ENCODE measurements at regions not wholly inside any gene's neighbourhood (a gene's known extent, or its start where the extent isn't known, plus 50 kb on each side); places are given as distances from the start of the nearest gene placed in this dataset.
A peak's percentile ranks its signal among the peaks of the same experiment; 100 is the strongest.

DNA sequence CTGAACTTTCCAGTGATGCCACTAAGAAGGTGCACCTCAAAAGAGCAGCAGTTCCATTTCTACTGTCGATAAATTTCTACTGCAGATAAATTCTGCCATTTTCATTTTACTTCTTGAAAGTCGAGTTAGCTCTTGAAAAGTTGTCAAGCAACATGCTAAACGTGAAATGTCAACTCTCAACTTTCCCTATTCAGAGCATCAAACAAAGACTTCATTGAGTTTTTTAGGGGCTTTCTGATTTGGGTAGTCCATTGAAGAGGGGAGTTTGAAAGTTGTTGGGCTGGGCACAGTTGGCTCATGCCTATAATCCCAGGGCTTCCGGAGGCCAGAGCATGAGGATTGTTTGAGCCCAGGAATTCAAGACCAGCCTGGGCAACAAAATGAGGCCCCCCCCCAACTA lies 59.4 kb upstream of the SYNE2 start:
- Histone ChIP-seq H3K9me3 (ENCODE audit: control insufficient read depth, insufficient read depth, low read depth, low read length) (no peaks in the 10 kb centered on the region), H3K36me3 (ENCODE audit: control insufficient read depth, insufficient read depth, low read length) (no peaks in the 10 kb centered on the region), H2AFZ (ENCODE audit: low read length) (no peak overlapping the region), H3K27ac (ENCODE audit: insufficient read depth, low read length) (no peak overlapping the region), H4K20me1 (ENCODE audit: control insufficient read depth, extremely low read depth, insufficient read depth, low read length) (no peaks in the 10 kb centered on the region), H3K4me1 (ENCODE audit: control insufficient read depth, extremely low read depth, insufficient read depth, low read length) (no peaks in the 10 kb centered on the region), H3K4me2 (ENCODE audit: extremely low read depth, insufficient read depth, low read length) (no peak overlapping the region), H3K9ac (ENCODE audit: insufficient read depth, low read length) (no peak overlapping the region), H3K4me3 (replicated peaks in 1 of 4; ENCODE audit: control extremely low read depth in 1 of 4, insufficient read depth in 1 of 4, low read depth in 3 of 4, low read length in 4 of 4) (no peak overlapping the region), H3K27me3 (ENCODE audit: control insufficient read depth, insufficient read depth, low read length) (no peaks in the 10 kb centered on the region), H3K79me2 (ENCODE audit: control insufficient read depth, insufficient read depth, low read length) (no peaks in the 10 kb centered on the region)
- TF ChIP-seq, protein P1, sequence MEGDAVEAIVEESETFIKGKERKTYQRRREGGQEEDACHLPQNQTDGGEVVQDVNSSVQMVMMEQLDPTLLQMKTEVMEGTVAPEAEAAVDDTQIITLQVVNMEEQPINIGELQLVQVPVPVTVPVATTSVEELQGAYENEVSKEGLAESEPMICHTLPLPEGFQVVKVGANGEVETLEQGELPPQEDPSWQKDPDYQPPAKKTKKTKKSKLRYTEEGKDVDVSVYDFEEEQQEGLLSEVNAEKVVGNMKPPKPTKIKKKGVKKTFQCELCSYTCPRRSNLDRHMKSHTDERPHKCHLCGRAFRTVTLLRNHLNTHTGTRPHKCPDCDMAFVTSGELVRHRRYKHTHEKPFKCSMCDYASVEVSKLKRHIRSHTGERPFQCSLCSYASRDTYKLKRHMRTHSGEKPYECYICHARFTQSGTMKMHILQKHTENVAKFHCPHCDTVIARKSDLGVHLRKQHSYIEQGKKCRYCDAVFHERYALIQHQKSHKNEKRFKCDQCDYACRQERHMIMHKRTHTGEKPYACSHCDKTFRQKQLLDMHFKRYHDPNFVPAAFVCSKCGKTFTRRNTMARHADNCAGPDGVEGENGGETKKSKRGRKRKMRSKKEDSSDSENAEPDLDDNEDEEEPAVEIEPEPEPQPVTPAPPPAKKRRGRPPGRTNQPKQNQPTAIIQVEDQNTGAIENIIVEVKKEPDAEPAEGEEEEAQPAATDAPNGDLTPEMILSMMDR (conservative IDR thresholded peaks at IDR 0.05 in 1 of 2, IDR thresholded peaks at IDR 0.05 in 1 of 2; ENCODE audit: low read depth in 1 of 2, low read length in 2 of 2): no peak
- TF ChIP-seq EZH2 (IDR thresholded peaks at IDR 0.05; ENCODE audit: low read length, missing control alignments): no peak
- DNase-seq (ENCODE audit: low read depth in 2 of 2): no peak

DNA sequence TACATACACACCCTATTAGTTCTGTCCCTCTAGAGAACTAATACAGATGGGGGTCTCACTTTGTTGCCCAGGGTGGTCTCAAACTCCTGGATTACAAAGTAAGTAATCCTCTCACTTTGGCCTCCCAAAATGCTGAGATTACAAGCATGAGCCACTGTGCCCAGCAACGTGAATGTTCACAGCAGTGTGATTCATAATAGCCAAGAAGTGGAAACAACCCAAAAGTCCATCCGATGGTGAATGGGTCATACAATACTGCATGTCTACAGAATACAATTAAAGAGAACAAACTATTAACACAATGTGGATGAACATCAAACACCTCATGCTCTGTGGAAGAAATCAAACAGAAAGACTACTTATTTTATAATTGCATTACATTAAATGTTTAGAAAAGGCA lies 57.3 kb upstream of the SYNE2 start:
- Histone ChIP-seq H4K20me1 (ENCODE audit: control insufficient read depth, extremely low read depth, insufficient read depth, low read length) (no peaks in the 10 kb centered on the region), H3K9ac (ENCODE audit: insufficient read depth, low read length) (no peak overlapping the region), H3K27me3 (ENCODE audit: control insufficient read depth, insufficient read depth, low read length) (no peaks in the 10 kb centered on the region), H3K79me2 (ENCODE audit: control insufficient read depth, insufficient read depth, low read length) (no peaks in the 10 kb centered on the region), H3K36me3 (ENCODE audit: control insufficient read depth, insufficient read depth, low read length) (no peaks in the 10 kb centered on the region), H2AFZ (ENCODE audit: low read length) (no peak overlapping the region), H3K4me3 (replicated peaks in 1 of 4; ENCODE audit: control extremely low read depth in 1 of 4, insufficient read depth in 1 of 4, low read depth in 3 of 4, low read length in 4 of 4) (no peak overlapping the region), H3K9me3 (ENCODE audit: control insufficient read depth, insufficient read depth, low read depth, low read length) (no peaks in the 10 kb centered on the region), H3K4me1 (ENCODE audit: control insufficient read depth, extremely low read depth, insufficient read depth, low read length) (no peaks in the 10 kb centered on the region), H3K27ac (ENCODE audit: insufficient read depth, low read length) (no peak overlapping the region), H3K4me2 (ENCODE audit: extremely low read depth, insufficient read depth, low read length) (no peak overlapping the region)
- no peak for DNase-seq (ENCODE audit: low read depth in 2 of 2)
- TF ChIP-seq EZH2 (IDR thresholded peaks at IDR 0.05; ENCODE audit: low read length, missing control alignments): no peak
- TF ChIP-seq, protein P1 (conservative IDR thresholded peaks at IDR 0.05 in 1 of 2, IDR thresholded peaks at IDR 0.05 in 1 of 2; ENCODE audit: low read depth in 1 of 2, low read length in 2 of 2): no peak

DNA sequence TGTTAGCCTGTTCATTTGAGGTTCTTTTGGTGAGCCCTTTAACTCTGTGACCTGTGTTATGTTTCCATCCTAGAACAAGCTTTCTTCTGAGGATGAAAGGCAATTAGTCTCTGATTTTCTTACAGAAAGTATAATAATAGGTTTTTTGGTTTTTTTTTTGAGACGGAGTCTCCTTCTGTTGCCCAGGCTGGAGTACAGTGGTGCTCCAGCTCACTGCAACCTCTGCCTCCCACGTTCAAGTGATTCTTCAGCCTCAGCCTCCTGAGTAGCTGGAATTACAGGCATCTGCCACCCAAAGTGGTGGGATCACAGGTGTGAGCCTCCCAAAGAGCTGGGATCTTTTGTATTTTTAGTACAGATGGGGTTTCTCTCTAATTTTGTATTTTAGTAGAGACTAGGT lies 52.7 kb upstream of the SYNE2 start:
- H2AFZ ChIP-seq (ENCODE audit: low read length): peak overlapping the region; percentile 56
- H3K4me2 ChIP-seq (ENCODE audit: extremely low read depth, insufficient read depth, low read length): peak overlapping the region; percentile 38
- H3K4me3 ChIP-seq (replicated peaks in 1 of 4; ENCODE audit: control extremely low read depth in 1 of 4, insufficient read depth in 1 of 4, low read depth in 3 of 4, low read length in 4 of 4): peak overlapping the region in 3 of 4 experiments; percentile 1 to 32 (median 15)
- no peak overlapping the region for H3K27ac ChIP-seq (ENCODE audit: insufficient read depth, low read length)
- H4K20me1 ChIP-seq (ENCODE audit: control insufficient read depth, extremely low read depth, insufficient read depth, low read length): no peaks in the 10 kb centered on the region
- no peaks in the 10 kb centered on the region for H3K27me3 ChIP-seq (ENCODE audit: control insufficient read depth, insufficient read depth, low read length)
- H3K9ac ChIP-seq (ENCODE audit: insufficient read depth, low read length): no peak overlapping the region
- no peaks in the 10 kb centered on the region for H3K4me1 ChIP-seq (ENCODE audit: control insufficient read depth, extremely low read depth, insufficient read depth, low read length)
- TF ChIP-seq, protein P1 (conservative IDR thresholded peaks at IDR 0.05 in 1 of 2, IDR thresholded peaks at IDR 0.05 in 1 of 2; ENCODE audit: low read depth in 1 of 2, low read length in 2 of 2): no peak
- no peak for TF ChIP-seq EZH2 (IDR thresholded peaks at IDR 0.05; ENCODE audit: low read length, missing control alignments)
- no peaks in the 10 kb centered on the region for H3K36me3 ChIP-seq (ENCODE audit: control insufficient read depth, insufficient read depth, low read length)
- no peaks in the 10 kb centered on the region for H3K9me3 ChIP-seq (ENCODE audit: control insufficient read depth, insufficient read depth, low read depth, low read length)
- no peaks in the 10 kb centered on the region for H3K79me2 ChIP-seq (ENCODE audit: control insufficient read depth, insufficient read depth, low read length)
- DNase-seq (ENCODE audit: low read depth in 2 of 2): no peak
